ENCODE measurements at regions not wholly inside any gene's neighbourhood (a gene's known extent, or its start where the extent isn't known, plus 50 kb on each side); places are given as distances from the start of the nearest gene placed in this dataset.

- DNase-seq (ENCODE audit: low spot score) (no peak), ATAC-seq (ENCODE audit: low FRiP score) (no peak)
- TF ChIP-seq, protein P1, sequence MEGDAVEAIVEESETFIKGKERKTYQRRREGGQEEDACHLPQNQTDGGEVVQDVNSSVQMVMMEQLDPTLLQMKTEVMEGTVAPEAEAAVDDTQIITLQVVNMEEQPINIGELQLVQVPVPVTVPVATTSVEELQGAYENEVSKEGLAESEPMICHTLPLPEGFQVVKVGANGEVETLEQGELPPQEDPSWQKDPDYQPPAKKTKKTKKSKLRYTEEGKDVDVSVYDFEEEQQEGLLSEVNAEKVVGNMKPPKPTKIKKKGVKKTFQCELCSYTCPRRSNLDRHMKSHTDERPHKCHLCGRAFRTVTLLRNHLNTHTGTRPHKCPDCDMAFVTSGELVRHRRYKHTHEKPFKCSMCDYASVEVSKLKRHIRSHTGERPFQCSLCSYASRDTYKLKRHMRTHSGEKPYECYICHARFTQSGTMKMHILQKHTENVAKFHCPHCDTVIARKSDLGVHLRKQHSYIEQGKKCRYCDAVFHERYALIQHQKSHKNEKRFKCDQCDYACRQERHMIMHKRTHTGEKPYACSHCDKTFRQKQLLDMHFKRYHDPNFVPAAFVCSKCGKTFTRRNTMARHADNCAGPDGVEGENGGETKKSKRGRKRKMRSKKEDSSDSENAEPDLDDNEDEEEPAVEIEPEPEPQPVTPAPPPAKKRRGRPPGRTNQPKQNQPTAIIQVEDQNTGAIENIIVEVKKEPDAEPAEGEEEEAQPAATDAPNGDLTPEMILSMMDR (IDR thresholded peaks at IDR 0.05) = no peak
Measured at GRCh38 chr12:92213166-92213565, 67.5 kb upstream of the BTG1 start.

DNA sequence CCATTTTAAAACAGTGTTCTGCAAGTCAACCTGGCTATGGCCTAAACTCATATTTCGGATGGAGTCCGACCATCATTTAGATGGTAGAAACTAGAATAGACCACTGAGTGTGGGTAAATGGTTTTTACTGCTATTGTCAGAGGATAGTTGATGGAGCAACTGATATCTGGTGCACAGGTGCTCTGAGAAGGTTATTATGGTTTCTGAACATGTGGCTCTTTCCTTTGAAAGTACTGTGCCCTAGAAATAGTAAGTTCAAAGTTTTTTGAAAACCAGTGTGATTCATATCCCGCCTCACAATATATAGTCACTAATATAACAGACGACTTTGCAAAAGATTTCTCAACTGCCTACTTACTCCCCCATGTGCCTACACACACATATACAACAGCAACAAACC is 64.4 kb upstream of the BTG1 start:
- TF ChIP-seq, protein P1 (IDR thresholded peaks at IDR 0.05) = no peak
- DNase-seq (ENCODE audit: low spot score) (no peak), ATAC-seq (ENCODE audit: low FRiP score) (no peak)

DNA sequence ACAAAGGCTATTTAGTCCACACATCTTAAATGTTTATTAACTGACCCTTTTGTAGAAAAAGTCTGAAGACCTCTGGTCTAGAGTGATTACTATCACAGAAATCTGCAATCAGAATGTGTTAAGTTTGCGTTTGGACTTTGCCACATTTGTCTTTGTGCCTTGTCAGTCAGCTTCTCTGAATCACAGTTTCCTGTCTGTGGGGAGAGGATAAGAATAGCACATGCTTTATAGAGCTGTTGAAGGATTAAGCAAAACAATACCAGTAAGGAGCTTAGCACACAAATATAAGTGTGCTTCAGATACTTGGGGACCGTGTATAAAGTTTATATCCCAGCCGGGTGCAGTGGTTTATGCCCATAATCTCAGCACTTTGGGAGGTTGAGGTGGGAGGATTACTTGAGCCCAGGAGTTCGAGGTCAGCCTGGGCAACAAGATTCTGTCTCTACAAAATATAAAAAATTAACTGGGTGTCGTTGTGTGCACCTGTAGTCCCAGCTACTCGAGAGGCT is 63.0 kb upstream of the BTG1 start:
- no peak for ATAC-seq (ENCODE audit: low FRiP score)
- TF ChIP-seq, protein P1 (IDR thresholded peaks at IDR 0.05) = no peak
- no peak for DNase-seq (ENCODE audit: low spot score)

DNA sequence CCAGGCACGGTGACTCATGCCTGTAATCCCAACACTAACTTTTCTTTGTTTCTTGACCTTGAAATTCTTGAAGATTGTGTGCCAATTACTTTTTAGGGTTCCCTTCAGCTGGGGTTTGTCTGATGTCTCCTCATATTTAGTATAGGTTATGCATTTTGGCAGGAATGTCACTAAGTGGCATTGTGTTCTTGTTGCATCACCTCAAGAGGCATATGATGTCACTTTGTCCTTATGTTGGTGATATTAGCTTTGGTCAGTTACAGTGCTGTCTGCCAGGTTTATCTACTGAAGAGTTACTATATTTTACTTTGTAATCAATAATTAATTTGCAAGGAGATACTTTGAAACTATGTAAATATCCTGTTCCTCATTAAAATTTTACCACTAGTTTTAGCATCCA is 61.0 kb upstream of the BTG1 start:
- no peak for DNase-seq (ENCODE audit: low spot score)
- ATAC-seq (ENCODE audit: low FRiP score) = no peak
- TF ChIP-seq, protein P1 (IDR thresholded peaks at IDR 0.05) = no peak

DNA sequence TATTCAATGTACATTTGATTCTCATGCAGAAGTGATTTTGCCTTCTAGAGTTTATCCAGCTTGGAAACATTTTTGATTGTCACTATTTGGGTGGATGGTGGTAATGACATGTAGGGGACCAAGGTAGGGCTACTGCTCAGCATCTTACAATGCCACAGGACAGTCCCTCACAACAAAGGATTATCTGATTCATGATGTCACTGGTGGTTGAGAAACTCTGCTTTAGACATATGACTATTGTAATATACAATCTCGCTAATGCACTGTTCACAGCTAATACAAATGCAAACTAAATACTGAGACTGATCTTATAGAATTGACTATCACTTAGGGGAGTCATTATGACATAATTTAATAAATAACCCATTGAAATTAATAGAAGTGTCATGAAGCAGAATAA is 60.4 kb upstream of the BTG1 start:
- DNase-seq (ENCODE audit: low spot score) = no peak
- no peak for ATAC-seq (ENCODE audit: low FRiP score)
- TF ChIP-seq, protein P1 (IDR thresholded peaks at IDR 0.05) = no peak

- ATAC-seq (ENCODE audit: low FRiP score) (no peak), DNase-seq (ENCODE audit: low spot score) (no peak)
- TF ChIP-seq, protein P1 (IDR thresholded peaks at IDR 0.05) = no peak
Measured at GRCh38 chr12:92199819-92200576, 54.4 kb upstream of the BTG1 start.

DNA sequence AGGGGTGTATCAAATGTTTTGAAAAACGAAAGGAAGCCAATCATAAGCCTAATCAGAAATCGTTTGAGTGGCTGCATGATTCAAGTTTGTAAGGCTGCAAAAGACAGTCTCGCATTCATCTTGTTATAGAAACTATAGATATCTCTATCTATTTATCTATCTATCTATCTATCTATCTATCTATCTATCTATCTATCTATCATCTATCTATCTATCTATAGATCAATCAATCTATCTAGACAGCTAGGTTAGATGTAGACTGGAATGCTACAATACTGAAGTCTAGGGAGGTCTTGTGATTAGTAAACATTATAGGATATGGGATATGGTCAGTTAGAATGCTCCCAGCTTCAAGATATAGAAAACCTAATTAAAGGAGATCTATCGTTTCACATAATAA is 52.2 kb upstream of the BTG1 start:
- no peak for ATAC-seq (ENCODE audit: low FRiP score)
- TF ChIP-seq, protein P1 (IDR thresholded peaks at IDR 0.05) = no peak
- no peak for DNase-seq (ENCODE audit: low spot score)
